DMS153 treated with DMSO at 0.1 percent for 48 hours (cell line): ENCODE measurements at regions not wholly inside any gene's neighbourhood (a gene's known extent, or its start where the extent isn't known, plus 50 kb on each side); places are given as distances from the start of the nearest gene placed in this dataset.

ENCODE experiments used
- DNase-seq: peaks from one replicate; lab custom pipeline; 2025; ENCODE audit not compliant: unreplicated experiment; lab: John Stamatoyannopoulos, UW

- DNase-seq: no peak
These were observed 1061.6 kb upstream of the FAM98A start for GRCh38 chr2:34660741-34661140.

GRCh38 chr2:34656632-34657031 is 1057.5 kb upstream of the FAM98A start:
- DNase-seq: no peak

GRCh38 chr2:34652636-34653035 is 1053.5 kb upstream of the FAM98A start:
- DNase-seq: no peak

- DNase-seq: no peak
These were observed 1047.8 kb upstream of the FAM98A start for GRCh38 chr2:34646901-34647300.

- no peak for DNase-seq
These were observed 1033.2 kb upstream of the FAM98A start for GRCh38 chr2:34632327-34632726.

GRCh38 chr2:34627003-34627402 is 1027.9 kb upstream of the FAM98A start:
- no peak for DNase-seq

GRCh38 chr2:34604164-34604563 is 1005.1 kb upstream of the FAM98A start:
- no peak for DNase-seq

- DNase-seq: no peak
These were observed 1003.2 kb upstream of the FAM98A start for GRCh38 chr2:34602262-34602661.

- DNase-seq: no peak
These were observed 1002.5 kb upstream of the FAM98A start for GRCh38 chr2:34601561-34601960.

- no peak for DNase-seq
These were observed 979.5 kb upstream of the FAM98A start for GRCh38 chr2:34578641-34579040.

GRCh38 chr2:34570266-34570872 is 971.3 kb upstream of the FAM98A start:
- no peak for DNase-seq

- no peak for DNase-seq
These were observed 968.0 kb upstream of the FAM98A start for GRCh38 chr2:34567128-34567527.

- DNase-seq: no peak
These were observed 953.2 kb upstream of the FAM98A start for GRCh38 chr2:34552337-34552736.

GRCh38 chr2:34549710-34550345 is 950.7 kb upstream of the FAM98A start:
- DNase-seq: no peak

GRCh38 chr2:34547900-34548299 is 948.8 kb upstream of the FAM98A start:
- no peak for DNase-seq

- DNase-seq: no peak
These were observed 948.2 kb upstream of the FAM98A start for GRCh38 chr2:34547340-34547739.

- DNase-seq: no peak
These were observed 946.5 kb upstream of the FAM98A start for GRCh38 chr2:34545486-34546136.

- no peak for DNase-seq
These were observed 935.7 kb upstream of the FAM98A start for GRCh38 chr2:34534761-34535160.

GRCh38 chr2:34534341-34534740 is 935.2 kb upstream of the FAM98A start:
- no peak for DNase-seq

- no peak for DNase-seq
These were observed 934.6 kb upstream of the FAM98A start for GRCh38 chr2:34533585-34534183.

- no peak for DNase-seq
These were observed 930.9 kb upstream of the FAM98A start for GRCh38 chr2:34529965-34530364.

- DNase-seq: no peak
These were observed 924.9 kb upstream of the FAM98A start for GRCh38 chr2:34523958-34524514.
